OCI-LY7 (cell line): ENCODE measurements at regions not wholly inside any gene's neighbourhood (a gene's known extent, or its start where the extent isn't known, plus 50 kb on each side); places are given as distances from the start of the nearest gene placed in this dataset.

Source experiments
- BruUV-seq: library from RNA; stranded (reverse); fragments of 400-500 nt; replicated peaks from 2 replicates; lab custom pipeline; 2021; lab: Mats Ljungman, UMichigan
- CTCF ChIA-PET: fragments of 300-600 bp; sonication (Branson Sonifier 250); formaldehyde crosslinking; loops from one replicate; lab custom pipeline; 2022; ENCODE audit warnings: antibody characterized with exemption; ENCODE audit not compliant: unreplicated experiment; lab: Charles Lee
- POLR2A ChIA-PET: fragments of 300-600 bp; sonication (Branson Sonifier 250); formaldehyde crosslinking; loops from one replicate; lab custom pipeline; 2022; ENCODE audit warnings: antibody characterized with exemption; lab: Charles Lee
- DNase-seq: peaks from one replicate; pipeline ENCODE4 v3.0.0-alpha.2; 2015; ENCODE audit warnings: low spot score
- H2AFZ ChIP-seq: fragments of 200-600 bp; sonication (generic), shearing (Covaris generic); 2 replicates; pipeline ENCODE4 v1.6.1; 2014; ENCODE audit warnings: mild to moderate bottlenecking, antibody characterized with exemption, low read length, moderate library complexity
- H3K27ac ChIP-seq: fragments of 200-600 bp; sonication (generic); 2 replicates; pipeline ENCODE4 v1.5.1; 2014; ENCODE audit warnings: mixed run types, low read depth, mild to moderate bottlenecking, moderate library complexity, low read length, inconsistent platforms; ENCODE audit not compliant: poor library complexity, severe bottlenecking
- H3K36me3 ChIP-seq: fragments of 200-600 bp; sonication (generic); 2 replicates; pipeline ENCODE4 v1.6.1; 2014; ENCODE audit warnings: mild to moderate bottlenecking, antibody characterized with exemption, low read length, moderate library complexity, mixed read lengths; ENCODE audit not compliant: insufficient read depth
- H3K4me1 ChIP-seq: fragments of 200-600 bp; sonication (generic); 2 replicates; pipeline ENCODE4 v1.5.1; 2014; ENCODE audit warnings: mild to moderate bottlenecking, low read length; ENCODE audit not compliant: insufficient read depth, poor library complexity, severe bottlenecking
- H3K4me2 ChIP-seq: fragments of 200-600 bp; sonication (generic); 2 replicates; pipeline ENCODE4 v1.6.1; 2014; ENCODE audit warnings: mild to moderate bottlenecking, low read length
- H3K4me3 ChIP-seq: fragments of 200-600 bp; sonication (generic); 2 replicates; pipeline ENCODE4 v1.5.1; 2014; ENCODE audit warnings: mild to moderate bottlenecking, low read depth, low read length; ENCODE audit not compliant: poor library complexity, severe bottlenecking
- H3K79me2 ChIP-seq: fragments of 200-600 bp; sonication (generic); 2 replicates; pipeline ENCODE4 v1.6.1; 2016; ENCODE audit warnings: low read depth, mild to moderate bottlenecking, low read length, moderate library complexity, mixed read lengths; ENCODE audit not compliant: insufficient read depth
- H3K9me2 ChIP-seq: fragments of 200-600 bp; sonication (generic); 2 replicates; pipeline ENCODE4 v1.6.1; 2016; ENCODE audit warnings: mild to moderate bottlenecking, low read length, mixed read lengths; ENCODE audit not compliant: insufficient read depth
- H3K9me3 ChIP-seq: fragments of 200-600 bp; sonication (generic); 2 replicates; pipeline ENCODE4 v1.6.1; 2014; ENCODE audit warnings: mild to moderate bottlenecking, mixed run types, low read length, mixed read lengths
- H4K20me1 ChIP-seq: fragments of 200-600 bp; sonication (generic); 2 replicates; pipeline ENCODE4 v1.6.1; 2014; ENCODE audit warnings: mild to moderate bottlenecking, antibody characterized with exemption, low read length, moderate library complexity, mixed read lengths; ENCODE audit not compliant: insufficient read depth
- EZH2phosphoT487 ChIP-seq: fragments of 200-600 bp; sonication (generic); IDR thresholded peaks from 2 replicates; pipeline ENCODE4 v1.6.1; 2018; ENCODE audit warnings: low read depth, borderline replicate concordance, mild to moderate bottlenecking, mixed run types, antibody characterized with exemption, low read length, moderate library complexity, mixed read lengths
- intact Hi-C: fragments of 100-400 bp; cut with micrococcal nuclease; formaldehyde crosslinking; loops from one replicate; pipeline ENCODE4 v1.10.0; 2022; ENCODE audit not compliant: unreplicated experiment
- TF ChIP-seq, protein P1 (sequence below): fragments of 200-600 bp; sonication (generic); conservative IDR thresholded peaks from 2 replicates; pipeline ENCODE4 v1.5.1; 2014; ENCODE audit warnings: mild to moderate bottlenecking, antibody characterized with exemption, low read length, moderate library complexity, mixed read lengths

DNA sequence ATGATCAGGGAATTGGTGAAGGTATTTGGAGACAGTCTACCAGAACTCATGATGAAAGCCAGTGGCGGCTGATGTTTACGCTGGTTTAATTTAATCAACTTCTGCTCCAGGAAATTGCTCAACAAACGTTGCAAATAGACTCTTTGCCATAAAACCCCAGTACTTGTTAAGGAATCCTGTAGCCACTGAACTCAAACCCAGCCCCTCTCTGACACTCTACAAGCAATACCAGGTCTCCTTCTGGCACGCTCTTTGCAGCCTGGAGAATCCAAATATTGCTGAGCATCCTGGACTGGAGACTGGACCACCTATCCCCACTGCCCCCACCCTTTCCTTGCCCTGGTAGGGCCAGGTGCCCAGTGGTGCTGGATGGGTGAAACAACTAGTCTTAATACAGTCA, 308.2 kb downstream of the FBXO15 start:
- H3K79me2 ChIP-seq: no peaks in the 10 kb centered on the region
- no peak for TF ChIP-seq EZH2phosphoT487
- TF ChIP-seq, protein P1, sequence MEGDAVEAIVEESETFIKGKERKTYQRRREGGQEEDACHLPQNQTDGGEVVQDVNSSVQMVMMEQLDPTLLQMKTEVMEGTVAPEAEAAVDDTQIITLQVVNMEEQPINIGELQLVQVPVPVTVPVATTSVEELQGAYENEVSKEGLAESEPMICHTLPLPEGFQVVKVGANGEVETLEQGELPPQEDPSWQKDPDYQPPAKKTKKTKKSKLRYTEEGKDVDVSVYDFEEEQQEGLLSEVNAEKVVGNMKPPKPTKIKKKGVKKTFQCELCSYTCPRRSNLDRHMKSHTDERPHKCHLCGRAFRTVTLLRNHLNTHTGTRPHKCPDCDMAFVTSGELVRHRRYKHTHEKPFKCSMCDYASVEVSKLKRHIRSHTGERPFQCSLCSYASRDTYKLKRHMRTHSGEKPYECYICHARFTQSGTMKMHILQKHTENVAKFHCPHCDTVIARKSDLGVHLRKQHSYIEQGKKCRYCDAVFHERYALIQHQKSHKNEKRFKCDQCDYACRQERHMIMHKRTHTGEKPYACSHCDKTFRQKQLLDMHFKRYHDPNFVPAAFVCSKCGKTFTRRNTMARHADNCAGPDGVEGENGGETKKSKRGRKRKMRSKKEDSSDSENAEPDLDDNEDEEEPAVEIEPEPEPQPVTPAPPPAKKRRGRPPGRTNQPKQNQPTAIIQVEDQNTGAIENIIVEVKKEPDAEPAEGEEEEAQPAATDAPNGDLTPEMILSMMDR: no peak
- H3K27ac ChIP-seq: no peak overlapping the region
- H3K4me1 ChIP-seq: no peaks in the 10 kb centered on the region
- no peaks in the 10 kb centered on the region for H3K9me3 ChIP-seq
- POLR2A ChIA-PET: no interaction called here
- intact Hi-C loops: no loop called here
- H3K36me3 ChIP-seq: no peaks in the 10 kb centered on the region
- CTCF ChIA-PET: no interaction called here
- H3K4me2 ChIP-seq: no peak overlapping the region
- H3K9me2 ChIP-seq: no peaks in the 10 kb centered on the region
- H3K4me3 ChIP-seq: no peak overlapping the region
- no peak for DNase-seq
- H2AFZ ChIP-seq: no peak overlapping the region
- no TSS peak for BruUV-seq
- no peaks in the 10 kb centered on the region for H4K20me1 ChIP-seq

DNA sequence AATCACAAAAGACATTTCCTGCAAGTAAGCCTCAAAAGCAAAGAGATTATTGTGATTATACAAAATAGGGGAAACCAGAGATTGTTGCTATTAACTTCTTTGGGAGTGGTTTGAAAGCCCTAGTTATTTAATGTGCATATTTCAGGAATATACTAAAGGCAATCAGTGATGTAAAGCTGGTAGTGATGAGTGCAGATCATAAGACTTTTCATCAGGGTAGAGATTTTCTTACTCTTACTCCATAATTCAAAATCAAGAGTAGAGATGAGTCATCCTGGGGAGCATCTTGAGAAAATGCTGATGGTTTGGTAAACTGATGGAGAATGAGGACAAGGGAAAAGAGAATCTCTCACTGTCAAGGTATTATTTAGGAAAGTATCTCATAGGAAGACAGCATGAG, 309.5 kb downstream of the FBXO15 start:
- Histone ChIP-seq H3K4me2 (no peak overlapping the region), H3K27ac (no peak overlapping the region), H3K4me1 (no peaks in the 10 kb centered on the region), H3K9me2 (no peaks in the 10 kb centered on the region), H3K4me3 (no peak overlapping the region), H3K79me2 (no peaks in the 10 kb centered on the region), H4K20me1 (no peaks in the 10 kb centered on the region), H3K9me3 (no peaks in the 10 kb centered on the region), H2AFZ (no peak overlapping the region), H3K36me3 (no peaks in the 10 kb centered on the region)
- intact Hi-C loops: no loop called here
- CTCF ChIA-PET: no interaction called here
- no peak for DNase-seq
- POLR2A ChIA-PET: no interaction called here
- no TSS peak for BruUV-seq
- no peak for TF ChIP-seq EZH2phosphoT487
- TF ChIP-seq, protein P1: no peak

DNA sequence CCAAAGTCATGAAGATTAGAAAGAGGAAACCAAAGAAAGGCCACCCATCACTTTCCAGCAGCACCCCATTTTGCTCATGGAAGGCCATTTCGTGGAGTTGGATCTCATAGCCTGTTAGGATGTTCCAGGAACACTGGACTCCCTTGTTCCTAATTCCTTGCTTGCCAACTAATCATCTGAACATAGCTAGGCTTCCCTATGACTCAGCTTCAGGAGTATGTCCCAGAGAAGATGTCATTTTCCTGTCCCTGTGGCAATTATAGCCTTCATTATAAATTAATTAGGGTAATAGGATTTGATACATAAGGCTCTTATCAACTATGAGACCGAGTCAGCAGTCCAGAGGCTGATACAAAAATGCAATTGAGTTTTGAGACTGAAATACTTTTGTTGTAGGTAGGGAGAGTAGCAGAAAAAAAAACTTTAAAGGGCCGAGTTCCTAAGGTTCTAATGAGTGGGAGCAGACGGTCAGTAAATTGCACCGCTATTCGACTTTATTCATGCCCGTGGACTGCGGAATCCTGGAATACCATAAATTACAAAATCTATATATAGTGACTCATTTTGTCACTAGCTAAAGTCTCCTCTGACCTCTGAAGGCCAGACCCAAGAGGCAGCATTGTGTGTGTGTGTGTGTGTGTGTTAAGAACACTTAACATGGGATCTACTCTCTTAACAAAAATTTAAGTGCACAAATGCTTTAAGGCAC, 311.8 kb downstream of the FBXO15 start:
- Histone ChIP-seq H3K4me1 (no peaks in the 10 kb centered on the region), H3K4me3 (no peak overlapping the region), H3K79me2 (no peaks in the 10 kb centered on the region), H3K4me2 (no peak overlapping the region), H3K36me3 (no peaks in the 10 kb centered on the region), H3K27ac (no peak overlapping the region), H3K9me3 (no peaks in the 10 kb centered on the region), H4K20me1 (no peaks in the 10 kb centered on the region), H3K9me2 (no peaks in the 10 kb centered on the region), H2AFZ (no peak overlapping the region)
- POLR2A ChIA-PET: no interaction called here
- CTCF ChIA-PET: no interaction called here
- no TSS peak for BruUV-seq
- TF ChIP-seq EZH2phosphoT487: no peak
- TF ChIP-seq, protein P1: no peak
- intact Hi-C loops: no loop called here
- no peak for DNase-seq
